RWPE2 (cell line): ENCODE measurements at regions not wholly inside any gene's neighbourhood (a gene's known extent, or its start where the extent isn't known, plus 50 kb on each side); places are given as distances from the start of the nearest gene placed in this dataset.

Experiments used
- ATAC-seq: fragments of 200-7000 bp; cut with Tn5 transposase; 3 replicates; pipeline ENCODE4 v1.9.1; 2021; ENCODE audit warnings: low read depth
- DNase-seq: peaks from one replicate; pipeline ENCODE4 v3.0.0-alpha.2; 2020; ENCODE audit warnings: low spot score
- H3K27ac ChIP-seq: fragments of 450-650 bp; 2 replicates; pipeline ENCODE4 v1.5.1; 2017; ENCODE audit warnings: mild to moderate bottlenecking; ENCODE audit not compliant: poor library complexity, severe bottlenecking
- H3K27me3 ChIP-seq: fragments of 250-450 bp; sonication (Bioruptor Pico); 2 replicates; pipeline ENCODE4 v1.5.1; 2021; ENCODE audit warnings: mild to moderate bottlenecking, moderate library complexity; ENCODE audit not compliant: insufficient read depth, poor library complexity, severe bottlenecking
- H3K36me3 ChIP-seq: fragments of 250-450 bp; sonication (Bioruptor Pico); 2 replicates; pipeline ENCODE4 v1.5.1; 2020; ENCODE audit warnings: low read depth, mild to moderate bottlenecking, moderate library complexity
- H3K4me1 ChIP-seq: fragments of 250-450 bp; sonication (Bioruptor Pico); 2 replicates; pipeline ENCODE4 v1.5.1; 2021; ENCODE audit warnings: mild to moderate bottlenecking, moderate library complexity; ENCODE audit not compliant: insufficient read depth, poor library complexity, severe bottlenecking
- H3K4me3 ChIP-seq: fragments of 250-450 bp; sonication (Bioruptor Pico); 2 replicates; pipeline ENCODE4 v1.5.1; 2021; ENCODE audit warnings: mild to moderate bottlenecking, moderate library complexity; ENCODE audit not compliant: severe bottlenecking
- H3K9me3 ChIP-seq: fragments of 250-450 bp; sonication (Bioruptor Pico); 2 replicates; pipeline ENCODE4 v1.5.1; 2021; ENCODE audit warnings: mild to moderate bottlenecking, moderate library complexity; ENCODE audit not compliant: severe bottlenecking
- CTCF ChIP-seq: fragments of 450-650 bp; IDR thresholded peaks from one replicate; pipeline ENCODE4 v1.5.1; 2017; ENCODE audit warnings: mild to moderate bottlenecking, moderate library complexity; ENCODE audit not compliant: poor library complexity, severe bottlenecking

DNA sequence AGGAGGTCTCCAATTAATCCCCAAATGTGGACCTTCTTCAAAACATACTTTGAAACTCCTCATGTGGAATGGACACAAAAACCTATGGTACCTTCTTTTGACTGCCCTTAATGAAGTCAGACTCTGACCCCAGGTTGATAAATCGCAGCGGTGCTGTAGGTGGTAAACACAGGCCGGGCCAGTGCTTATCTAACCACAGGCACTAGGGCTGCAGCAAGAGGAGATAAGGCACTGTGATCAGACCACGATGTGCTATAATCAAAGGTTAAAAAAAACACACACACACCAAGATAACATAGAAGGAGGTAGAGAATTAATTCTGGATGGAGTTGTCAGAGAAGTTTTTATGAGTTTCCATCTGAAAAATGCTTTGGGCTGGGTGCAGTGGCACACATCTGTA lies 52.3 kb upstream of the SIPA1L2 start:
- ATAC-seq: no peak

DNA sequence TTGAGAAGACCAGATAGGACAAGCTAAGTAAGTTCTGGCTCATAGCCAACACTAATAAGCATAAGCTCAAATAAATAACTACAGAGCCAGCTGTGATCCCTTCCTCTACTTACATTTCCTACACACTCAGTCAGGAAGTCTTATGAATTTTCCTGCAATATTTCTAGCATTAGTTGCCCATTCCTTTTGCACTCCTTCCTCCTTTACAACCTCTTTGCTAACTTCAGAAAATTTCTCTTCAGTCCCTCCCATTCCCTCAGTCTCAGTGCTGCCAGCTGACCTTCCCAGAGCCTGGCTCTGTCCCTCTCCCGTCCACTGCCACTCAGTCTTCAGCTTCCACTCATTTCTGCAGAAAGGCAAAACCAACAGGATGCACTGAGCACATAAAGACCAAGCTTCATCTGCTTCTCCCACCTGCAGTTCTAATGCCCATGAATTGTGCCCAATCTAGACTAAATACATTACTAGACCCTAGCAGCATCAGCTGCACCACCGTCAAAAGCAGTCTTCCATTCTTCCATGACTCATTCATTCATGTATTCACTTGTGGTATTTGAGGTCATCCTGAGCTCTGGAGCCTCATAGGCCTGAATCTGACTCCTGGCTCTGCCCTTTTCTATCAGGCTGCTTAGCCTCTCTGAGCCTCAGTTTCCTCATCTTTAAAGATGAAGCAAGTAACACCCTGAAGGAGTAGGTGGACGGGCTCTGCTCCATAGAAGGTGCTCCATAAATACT lies 54.6 kb upstream of the SIPA1L2 start:
- no peaks in the 10 kb centered on the region for H3K4me1 ChIP-seq
- H3K36me3 ChIP-seq: no peaks in the 10 kb centered on the region
- H3K4me3 ChIP-seq: no peak overlapping the region
- H3K27me3 ChIP-seq: no peaks in the 10 kb centered on the region
- DNase-seq (no peak), ATAC-seq (no peak)
- no peak overlapping the region for H3K27ac ChIP-seq
- no peak for TF ChIP-seq CTCF
- H3K9me3 ChIP-seq: no peaks in the 10 kb centered on the region

More for the DNA sequence above, 52.3 kb upstream of the SIPA1L2 start:
- TF ChIP-seq CTCF: no peak
- no peak for DNase-seq
- no peak overlapping the region for H3K4me3 ChIP-seq
- no peaks in the 10 kb centered on the region for H3K9me3 ChIP-seq
- no peak overlapping the region for H3K27ac ChIP-seq
- H3K27me3 ChIP-seq: no peaks in the 10 kb centered on the region
- no peaks in the 10 kb centered on the region for H3K36me3 ChIP-seq
- H3K4me1 ChIP-seq: peaks cover 5% of the 10 kb centered on the region

DNA sequence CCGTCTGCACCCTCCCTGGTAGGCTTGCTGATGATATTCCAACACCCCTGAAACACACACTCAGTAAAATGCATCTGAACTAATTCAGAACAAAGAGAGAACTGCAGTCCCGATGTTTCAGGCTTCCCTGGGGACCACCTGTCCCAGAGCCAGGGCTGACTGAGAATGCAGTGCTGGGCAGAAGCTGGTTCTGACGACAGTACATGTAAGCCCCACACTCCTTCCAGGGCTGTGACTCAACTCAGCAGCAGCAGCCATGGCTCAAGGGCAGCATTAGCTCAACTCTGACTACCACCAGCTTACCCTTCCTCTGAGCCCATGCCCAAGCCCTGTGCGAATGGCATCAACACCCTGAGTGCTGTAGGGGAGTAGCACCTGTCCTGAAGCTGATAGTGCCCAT lies 56.4 kb upstream of the SIPA1L2 start:
- H3K4me1 ChIP-seq: no peaks in the 10 kb centered on the region
- TF ChIP-seq CTCF: no peak
- ATAC-seq: no peak
- H3K9me3 ChIP-seq: no peaks in the 10 kb centered on the region
- DNase-seq: no peak
- H3K27ac ChIP-seq: no peak overlapping the region
- H3K27me3 ChIP-seq: no peaks in the 10 kb centered on the region
- no peak overlapping the region for H3K4me3 ChIP-seq
- no peaks in the 10 kb centered on the region for H3K36me3 ChIP-seq

DNA sequence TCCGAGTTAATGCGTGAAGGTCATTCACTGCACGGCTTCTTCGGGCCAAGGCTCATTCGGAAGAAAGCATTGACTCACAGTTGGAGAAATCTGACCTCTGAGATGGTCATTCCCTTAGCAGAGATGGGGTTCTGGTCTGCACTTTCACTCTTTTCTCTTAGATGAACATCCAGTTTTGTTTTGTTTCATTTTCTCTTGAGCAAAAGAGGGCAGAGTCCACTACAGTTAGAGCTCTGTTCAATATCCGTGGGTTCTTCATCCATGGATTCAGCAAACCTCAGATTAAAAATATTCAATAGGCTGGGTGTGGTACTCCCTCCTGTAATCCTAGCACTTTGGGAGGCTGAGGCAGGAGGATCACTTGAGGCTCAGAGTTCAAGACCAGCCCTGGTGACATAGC lies 57.4 kb upstream of the SIPA1L2 start:
- H3K27ac ChIP-seq: no peak overlapping the region
- H3K9me3 ChIP-seq: no peaks in the 10 kb centered on the region
- H3K36me3 ChIP-seq: no peaks in the 10 kb centered on the region
- ATAC-seq (no peak), DNase-seq (no peak)
- H3K4me1 ChIP-seq: no peaks in the 10 kb centered on the region
- H3K27me3 ChIP-seq: no peaks in the 10 kb centered on the region
- TF ChIP-seq CTCF: no peak
- H3K4me3 ChIP-seq: no peak overlapping the region

- H3K27ac ChIP-seq: no peak overlapping the region
- no peaks in the 10 kb centered on the region for H3K27me3 ChIP-seq
- no peak for TF ChIP-seq CTCF
- no peaks in the 10 kb centered on the region for H3K4me1 ChIP-seq
- H3K4me3 ChIP-seq: no peak overlapping the region
- no peaks in the 10 kb centered on the region for H3K36me3 ChIP-seq
- DNase-seq (no peak), ATAC-seq (no peak)
- no peaks in the 10 kb centered on the region for H3K9me3 ChIP-seq
Measured at GRCh38 chr1:232687728-232688127, 57.8 kb upstream of the SIPA1L2 start.
